NCI-H524 (cell line): ENCODE measurements at regions not wholly inside any gene's neighbourhood (a gene's known extent, or its start where the extent isn't known, plus 50 kb on each side); places are given as distances from the start of the nearest gene placed in this dataset.

Experiments used
- DNase-seq, 2 experiments: peaks; one replicate each; lab custom pipeline; 2025; lab: John Stamatoyannopoulos, UW

DNA sequence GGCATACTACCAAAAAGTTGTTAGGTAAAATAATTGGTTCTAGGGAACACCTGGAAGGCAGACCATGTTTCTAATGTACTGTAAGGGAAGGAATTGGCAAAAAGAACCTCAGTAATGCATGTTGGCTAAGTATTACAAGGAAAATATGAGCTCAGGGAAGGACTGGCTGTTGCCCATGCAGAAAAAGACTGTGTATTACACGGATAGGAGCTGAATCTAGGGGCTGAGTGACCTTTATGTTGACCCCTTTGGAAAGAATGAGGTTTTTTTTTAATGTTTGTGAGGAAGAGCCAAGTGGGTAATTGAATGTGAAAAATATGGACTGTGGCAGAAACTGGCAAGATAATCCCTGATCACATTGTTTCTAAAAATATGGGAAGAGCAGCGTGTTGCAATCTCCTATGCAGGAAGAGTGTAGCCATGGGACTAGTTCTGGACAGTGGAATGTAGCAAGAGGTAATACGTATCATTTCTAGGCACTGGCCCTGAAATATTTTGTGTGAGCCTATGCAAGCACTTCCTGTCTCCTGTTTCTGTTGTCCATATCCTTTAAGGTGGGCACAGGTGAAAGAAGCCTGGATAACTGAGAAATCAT, 95.1 kb upstream of the CNTNAP4 start:
- no peak for DNase-seq

DNA sequence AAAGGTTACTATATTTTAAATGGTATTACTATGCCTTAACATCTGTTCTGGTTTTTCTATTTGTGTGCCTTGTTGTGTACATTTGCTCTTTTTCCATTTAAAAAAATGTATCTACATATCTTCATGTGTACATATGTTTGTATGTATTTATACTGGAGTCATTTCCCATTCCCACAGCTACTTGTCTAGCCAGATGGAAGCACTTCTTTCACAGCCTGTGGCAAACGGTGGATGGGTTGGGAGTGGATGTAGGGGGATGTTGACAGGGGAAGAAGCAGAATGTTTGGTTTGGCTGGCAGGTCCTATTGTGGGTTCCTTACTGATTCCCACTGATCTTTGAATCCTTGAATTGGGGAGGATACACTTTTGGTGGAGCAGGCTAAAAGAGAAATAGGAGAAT, 93.6 kb upstream of the CNTNAP4 start:
- DNase-seq, result no peak

DNA sequence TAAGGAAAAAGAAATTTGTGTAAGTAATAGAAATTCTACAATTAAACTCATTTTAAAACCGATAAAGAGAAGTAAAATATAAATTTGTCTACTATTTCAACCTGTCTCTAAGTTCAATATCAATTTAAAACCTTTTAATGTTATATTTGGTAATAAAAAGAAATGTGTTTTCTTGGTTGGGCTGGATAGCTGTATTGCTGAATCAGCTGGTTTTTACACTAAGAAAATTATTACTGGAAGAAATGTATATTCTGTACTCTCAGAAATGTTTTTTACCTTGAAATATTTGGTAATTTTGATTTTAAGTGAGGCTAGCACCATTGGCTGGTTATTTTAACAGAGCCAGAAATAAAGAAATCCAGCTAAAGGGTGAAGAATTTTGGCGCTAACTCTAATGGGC, 87.1 kb upstream of the CNTNAP4 start:
- no peak for DNase-seq

DNA sequence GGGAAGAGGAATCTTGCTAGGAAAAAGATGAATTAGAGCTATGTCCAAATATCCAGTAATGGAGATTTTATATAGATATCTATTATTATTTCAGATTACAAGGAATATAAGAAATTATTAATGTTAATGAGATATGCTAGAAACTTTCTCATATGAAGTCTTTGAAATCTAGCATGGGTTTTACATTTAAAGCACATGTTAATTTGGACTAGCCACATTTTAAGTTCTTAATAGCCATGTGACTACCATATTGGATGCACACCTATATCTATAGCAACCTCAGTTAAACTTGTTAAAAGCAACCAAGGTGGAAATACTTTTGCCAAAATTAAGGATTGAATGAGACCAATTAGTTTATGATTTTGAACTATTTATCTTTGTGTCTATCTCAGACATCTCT, 86.7 kb upstream of the CNTNAP4 start:
- no peak for DNase-seq

DNA sequence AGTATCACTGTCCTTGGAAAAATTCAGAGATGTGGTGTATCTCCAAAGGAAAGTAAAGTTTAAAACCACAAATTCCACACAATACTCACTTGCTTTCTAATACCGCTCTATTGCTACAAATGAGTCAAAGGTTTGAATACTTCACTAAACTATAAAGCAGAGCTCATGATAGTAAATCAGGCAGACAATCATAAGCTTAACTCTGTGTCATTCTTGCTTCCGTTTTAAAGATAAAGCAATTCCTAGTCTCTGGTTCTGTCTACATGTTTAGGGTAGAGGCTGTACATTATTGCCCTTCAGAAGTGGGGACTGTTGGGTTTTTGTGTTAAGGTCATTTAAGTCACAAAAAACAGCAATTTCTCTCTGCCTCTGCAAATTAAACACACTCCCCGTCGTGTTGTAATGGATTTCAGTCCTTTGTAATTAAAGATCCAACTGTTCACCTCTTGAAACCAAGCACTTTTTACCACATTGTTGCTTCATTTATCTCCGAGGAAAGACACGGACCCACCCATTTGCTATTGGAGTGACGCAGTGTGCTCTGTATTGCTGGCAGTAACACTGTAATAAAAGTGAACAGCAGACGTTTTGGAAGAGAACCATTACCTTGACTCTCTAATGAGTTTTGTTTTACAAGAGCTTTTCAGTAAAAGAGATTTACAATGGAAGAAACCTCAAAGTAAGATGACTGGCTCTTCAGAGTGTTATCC, 83.1 kb upstream of the CNTNAP4 start:
- DNase-seq, result no peak

DNA sequence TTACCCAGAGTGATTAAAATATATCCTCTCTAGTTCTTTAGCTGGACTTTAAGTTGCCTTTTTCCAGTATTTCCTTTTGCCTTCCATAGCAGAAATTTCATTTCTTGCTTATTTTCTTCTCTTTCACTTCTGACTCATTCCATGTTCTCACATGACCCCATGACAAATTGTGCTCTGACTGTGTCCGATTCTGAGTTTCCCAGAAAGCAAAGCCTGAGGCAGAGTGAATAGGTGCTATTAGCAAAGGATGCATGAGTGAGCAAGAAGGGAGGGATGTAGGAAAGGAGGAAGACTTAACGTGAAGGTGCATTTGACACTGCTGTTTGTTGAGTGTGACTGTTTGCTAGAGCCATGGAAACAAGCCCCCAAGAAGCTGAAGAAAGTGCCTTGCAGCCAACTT, 82.6 kb upstream of the CNTNAP4 start:
- no peak for DNase-seq

DNA sequence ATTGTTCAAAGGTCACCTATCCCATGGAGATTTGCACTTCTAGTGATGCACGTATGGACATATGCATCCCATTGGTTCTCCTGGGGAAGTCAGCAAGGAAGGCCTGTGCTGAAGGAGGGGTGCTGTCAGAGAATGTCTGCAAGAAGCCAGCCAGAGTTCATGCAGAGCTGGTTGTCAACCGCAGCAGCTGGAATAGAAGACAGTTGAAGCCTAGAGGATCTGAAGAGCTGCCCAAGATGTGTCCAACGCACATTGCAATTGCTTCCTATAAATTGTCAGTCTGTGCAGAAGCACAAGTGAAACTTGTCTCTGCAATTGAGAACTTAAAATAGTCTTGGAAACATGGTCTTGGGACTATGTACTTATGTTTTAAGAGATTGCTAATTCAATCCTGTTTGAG, 82.1 kb upstream of the CNTNAP4 start:
- DNase-seq, result no peak

DNA sequence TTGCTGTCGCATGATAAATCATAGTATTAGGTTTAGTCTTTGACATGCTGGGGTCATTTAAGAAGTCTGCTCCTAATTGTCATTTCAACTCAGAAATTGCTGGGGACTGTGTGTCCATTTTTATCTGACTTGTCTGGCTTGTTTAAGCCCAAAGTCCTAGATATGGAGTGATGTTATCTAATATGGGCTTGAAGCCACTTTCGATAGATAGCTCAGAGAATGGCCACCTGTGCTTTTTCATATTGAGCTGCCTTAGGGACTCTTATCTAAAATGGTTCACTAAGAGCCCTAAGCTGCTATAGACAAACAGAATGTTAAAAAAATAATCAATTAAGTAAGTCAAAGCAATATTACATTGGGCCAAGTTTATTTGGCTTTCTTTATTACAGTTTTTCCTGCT, 81.6 kb upstream of the CNTNAP4 start:
- no peak for DNase-seq

DNA sequence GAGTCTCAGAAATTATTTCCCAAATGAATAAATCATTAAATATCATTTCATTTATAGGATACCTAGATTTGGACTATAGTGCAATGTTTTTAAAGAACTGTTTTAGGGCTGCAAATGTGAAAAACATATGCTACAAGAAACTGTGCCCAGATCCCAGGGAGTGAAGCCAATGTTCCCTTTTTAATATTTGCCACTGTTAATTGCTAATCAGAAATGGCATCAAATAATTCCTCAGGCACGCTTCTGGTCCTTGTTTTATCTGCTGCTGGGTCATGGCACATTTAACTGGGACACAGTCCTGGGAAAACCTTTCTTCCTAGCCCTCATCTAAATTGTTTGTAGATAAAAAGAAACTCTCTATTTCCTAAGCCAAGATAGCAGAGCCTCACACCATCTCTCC, 79.3 kb upstream of the CNTNAP4 start:
- DNase-seq, result no peak

DNA sequence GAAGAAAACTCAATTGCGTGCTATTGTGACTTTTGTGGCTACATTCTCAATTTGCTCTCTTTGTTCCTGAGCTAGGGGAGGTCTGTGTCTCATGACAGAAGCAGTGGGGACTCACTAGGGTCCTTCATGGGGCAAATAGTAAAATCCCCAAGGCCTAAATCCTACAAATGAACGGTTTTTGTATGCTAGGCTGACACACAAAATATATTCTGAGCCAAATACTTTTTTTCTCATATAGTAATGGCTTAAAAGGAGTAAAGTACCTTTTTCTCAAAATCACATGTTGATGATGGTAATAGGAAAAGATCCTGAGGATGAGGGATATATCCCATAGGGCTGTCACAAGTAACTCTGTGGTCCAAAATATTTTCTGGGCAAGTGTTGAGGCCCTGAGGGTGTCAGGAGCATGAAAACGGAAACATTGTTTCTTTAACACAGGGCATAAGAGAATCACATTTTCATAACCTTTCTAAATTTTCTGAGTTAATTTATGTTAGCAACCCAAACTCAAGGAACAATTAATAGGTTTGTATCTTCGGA, 77.5 kb upstream of the CNTNAP4 start:
- no peak for DNase-seq

DNA sequence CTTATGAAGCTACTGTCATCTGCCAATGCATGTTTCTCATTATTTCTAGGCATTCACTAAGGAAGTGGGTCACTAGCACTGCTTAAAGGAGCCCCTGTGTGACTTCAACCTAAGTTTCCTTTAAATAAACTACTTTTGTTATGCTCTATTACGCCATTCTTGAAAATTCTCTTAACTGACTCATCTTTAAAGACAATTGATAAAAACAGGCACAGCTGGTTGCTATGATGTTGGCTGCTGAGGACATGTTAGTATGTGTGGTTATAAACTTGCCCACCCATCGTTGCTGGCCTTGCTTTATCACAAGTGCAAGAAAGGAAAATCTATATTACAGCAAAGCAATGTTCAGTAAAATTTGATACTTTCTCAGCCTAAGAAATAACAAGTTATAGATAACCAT, 75.8 kb upstream of the CNTNAP4 start:
- DNase-seq, result no peak

DNA sequence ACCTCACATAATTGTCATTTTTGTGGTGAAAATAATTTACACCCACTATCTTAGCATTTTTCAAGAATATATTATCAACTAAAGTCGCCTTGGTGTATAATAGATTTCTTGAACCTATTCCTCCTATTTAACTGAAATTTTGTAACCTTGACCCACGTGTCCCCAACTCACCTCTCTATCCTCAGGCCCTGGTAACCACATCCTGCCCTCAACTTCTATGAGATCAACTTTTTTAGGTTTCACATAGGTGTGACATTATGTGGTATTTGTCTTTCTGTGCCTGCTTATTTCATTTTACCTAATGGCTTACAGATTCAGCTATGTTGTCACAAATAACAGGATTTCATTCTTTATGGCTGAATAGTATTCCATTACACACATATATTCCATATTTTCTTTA, 73.0 kb upstream of the CNTNAP4 start:
- DNase-seq, result no peak

DNA sequence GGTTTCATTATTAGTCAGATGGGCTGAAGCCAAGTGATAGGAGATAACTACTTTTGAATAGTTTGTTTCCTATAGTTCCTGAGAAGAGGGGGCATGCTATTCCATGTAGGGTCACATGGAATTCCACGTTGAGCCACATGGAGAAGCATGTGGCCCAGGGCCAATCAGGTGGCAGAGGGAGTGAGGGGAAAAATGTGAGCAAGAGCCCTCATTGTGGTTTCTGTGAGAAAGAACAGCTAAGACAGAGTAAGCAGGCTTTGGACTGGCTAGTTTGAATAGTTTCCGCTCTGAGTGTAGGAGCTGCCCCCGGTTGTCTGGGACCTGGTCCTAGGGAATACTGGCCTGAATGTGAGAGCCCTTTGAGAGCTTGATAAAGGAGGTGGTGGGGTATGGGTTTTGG, 69.9 kb upstream of the CNTNAP4 start:
- DNase-seq, result no peak

DNA sequence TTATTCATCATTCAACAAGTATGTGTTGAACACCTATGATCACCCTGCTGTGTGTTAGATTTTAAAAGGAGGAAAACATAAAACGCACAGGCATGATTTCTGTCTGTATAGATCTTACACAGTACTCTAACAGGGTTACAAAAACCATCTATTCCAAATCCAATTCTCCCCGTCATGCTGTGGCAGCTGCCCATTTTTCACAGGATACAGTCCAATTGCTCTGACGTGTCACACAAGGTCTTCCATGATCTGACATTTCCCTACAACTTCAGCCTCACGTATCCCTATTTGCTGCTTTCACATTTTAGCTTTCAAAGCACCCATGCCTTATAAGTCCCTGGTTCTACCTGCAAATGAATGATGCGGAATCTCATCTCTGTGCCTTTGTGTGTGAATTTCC, 67.0 kb upstream of the CNTNAP4 start:
- no peak for DNase-seq

DNA sequence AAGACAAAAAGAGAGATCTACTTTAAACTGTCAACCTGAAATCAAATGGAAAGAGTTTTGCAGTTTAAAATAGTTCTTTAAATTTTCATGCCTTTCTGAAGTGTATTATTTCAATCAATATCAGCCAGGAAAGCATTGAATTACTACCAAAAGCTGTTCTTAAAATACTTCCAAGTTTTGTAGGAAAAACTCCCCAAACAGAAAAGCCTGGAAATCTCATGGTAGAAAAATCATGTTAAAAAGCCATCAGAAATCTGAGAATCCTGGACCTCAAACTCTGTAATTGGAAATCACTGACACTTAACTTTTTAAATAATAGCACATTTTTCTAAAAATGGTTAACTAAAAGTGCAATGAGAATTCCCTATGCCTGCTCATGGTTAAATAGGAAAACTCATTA, 63.3 kb upstream of the CNTNAP4 start:
- no peak for DNase-seq

DNA sequence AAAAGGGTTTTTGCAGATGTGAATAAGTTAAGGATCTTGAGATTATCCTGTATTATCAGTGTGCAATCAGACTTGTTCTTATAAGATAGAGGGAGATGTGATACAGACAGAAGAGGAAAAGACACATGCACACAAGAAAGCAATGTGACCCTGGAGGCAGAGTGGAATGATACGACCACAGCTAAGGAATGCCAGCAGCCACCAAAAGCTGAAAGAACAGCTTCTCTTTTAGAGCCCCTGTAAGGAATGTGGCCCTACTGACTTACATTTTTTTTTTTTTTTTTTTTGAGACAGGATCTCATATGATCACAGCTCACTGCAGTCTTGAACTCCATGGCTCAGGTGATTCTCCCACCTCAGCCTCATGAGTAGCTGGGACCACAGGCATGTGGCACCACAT, 62.3 kb upstream of the CNTNAP4 start:
- DNase-seq, result no peak

DNA sequence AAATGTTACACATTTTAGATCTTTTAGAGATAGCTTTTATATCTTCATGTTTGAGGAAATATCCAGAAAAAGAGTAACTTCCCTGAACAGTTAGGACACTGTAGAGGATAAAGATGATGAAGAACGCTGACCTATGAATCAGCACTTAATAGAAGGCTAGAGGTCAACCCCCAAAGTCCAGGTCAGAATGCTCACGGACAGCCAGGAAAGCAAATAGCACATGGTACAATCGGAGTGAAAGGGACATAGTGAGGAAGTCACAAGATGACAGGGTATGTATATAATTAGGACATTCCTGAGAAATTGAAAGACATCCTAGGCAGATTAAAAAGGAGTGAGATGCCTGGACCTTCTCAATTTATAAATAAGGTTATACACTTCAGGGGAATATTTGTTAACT, 55.1 kb upstream of the CNTNAP4 start:
- DNase-seq, result no peak

DNA sequence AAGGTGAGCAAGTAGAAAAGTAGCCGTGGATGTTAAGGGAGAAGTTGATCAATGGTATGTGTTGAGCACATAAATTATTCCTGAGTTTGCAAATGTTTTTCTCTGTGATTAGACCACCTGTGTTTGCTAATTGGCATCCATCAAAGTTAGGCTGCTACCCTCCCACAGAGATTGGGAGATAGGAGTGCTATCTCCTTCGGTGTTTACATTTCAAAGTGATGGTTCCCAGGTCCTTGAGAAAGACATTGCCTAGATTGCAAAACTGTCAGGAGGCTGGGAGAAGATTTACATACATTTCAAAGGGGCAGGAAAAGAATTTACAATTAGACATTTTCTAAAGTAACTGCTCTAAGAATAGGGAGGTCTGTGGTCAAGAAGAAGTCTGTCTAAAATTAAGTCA, 54.3 kb upstream of the CNTNAP4 start:
- no peak for DNase-seq

DNA sequence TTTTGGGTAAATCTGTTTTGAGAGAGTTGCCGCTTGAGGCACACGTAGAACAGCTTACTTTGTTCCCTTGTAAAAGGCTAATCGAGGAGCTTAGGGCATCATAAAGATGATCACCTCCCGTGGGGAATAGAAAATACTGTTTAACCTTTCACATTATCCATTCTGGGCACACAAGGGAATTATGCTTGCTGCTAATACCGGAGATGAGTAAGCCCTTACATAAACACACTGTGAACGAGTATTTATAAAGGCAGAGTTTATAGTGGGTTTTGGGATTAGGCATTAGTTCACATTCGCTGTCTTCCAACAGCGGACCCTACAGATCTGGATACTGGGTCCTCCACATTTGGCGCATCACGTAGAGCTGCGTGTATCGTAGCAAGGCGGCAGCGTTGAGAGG, 51.2 kb upstream of the CNTNAP4 start:
- peak in 1 of 2 experiments; percentile 6 for DNase-seq

DNA sequence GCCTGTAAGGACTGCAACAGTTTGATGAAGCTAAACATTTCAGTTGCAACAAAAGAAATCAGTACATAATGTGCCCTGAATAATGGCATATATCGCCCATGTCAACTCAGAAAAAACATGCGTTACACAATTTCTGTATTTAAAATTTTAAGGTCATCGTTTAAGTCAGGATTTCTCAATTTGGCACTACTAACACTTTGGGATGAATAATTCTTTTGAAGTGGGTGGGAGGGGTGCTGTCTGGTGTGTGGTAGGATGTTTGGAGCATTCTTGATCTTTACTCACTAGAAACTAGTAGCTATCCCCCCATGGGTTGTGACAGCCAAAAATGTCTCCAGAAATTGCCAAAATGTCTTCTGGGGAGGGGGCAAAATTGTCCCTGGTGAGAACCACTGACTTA, 50.7 kb upstream of the CNTNAP4 start:
- DNase-seq, result no peak
